Upper lobe of right lung (tissue), 1 donor: ENCODE measurements at regions not wholly inside any gene's neighbourhood (a gene's known extent, or its start where the extent isn't known, plus 50 kb on each side); places are given as distances from the start of the nearest gene placed in this dataset.

Experiments used
- ATAC-seq: fragments of 200-7000 bp; cut with Tn5 transposase; one replicate; pipeline ENCODE4 v1.9.1; 2020; ENCODE audit warnings: mild to moderate bottlenecking, moderate library complexity
- DNase-seq: peaks from one replicate; pipeline ENCODE4 v3.0.0-alpha.2; 2020
- H3K27ac ChIP-seq: fragments of 200-600 bp; one replicate; pipeline ENCODE4 v1.8.0; 2022
- H3K27me3 ChIP-seq: fragments of 200-600 bp; one replicate; pipeline ENCODE4 v1.8.0; 2022; ENCODE audit warnings: mild to moderate bottlenecking
- H3K36me3 ChIP-seq: fragments of 200-600 bp; one replicate; pipeline ENCODE4 v1.8.0; 2022
- H3K4me1 ChIP-seq: fragments of 200-600 bp; one replicate; pipeline ENCODE4 v1.8.0; 2022
- H3K4me3 ChIP-seq: fragments of 200-600 bp; one replicate; pipeline ENCODE4 v1.8.0; 2022; ENCODE audit warnings: mild to moderate bottlenecking
- H3K9me3 ChIP-seq: fragments of 200-600 bp; one replicate; pipeline ENCODE4 v1.8.0; 2022
- CTCF ChIP-seq: fragments of 200-600 bp; IDR thresholded peaks from one replicate; pipeline ENCODE4 v1.8.0; 2022; ENCODE audit warnings: antibody characterized with exemption
- intact Hi-C: fragments of 100-400 bp; cut with DNase I; formaldehyde crosslinking; loops from one replicate; pipeline ENCODE4 v1.11.0; 2022
- donor health status: DM: no; HTN: yes; CAD: no; lungs with severe emphysema.

DNA sequence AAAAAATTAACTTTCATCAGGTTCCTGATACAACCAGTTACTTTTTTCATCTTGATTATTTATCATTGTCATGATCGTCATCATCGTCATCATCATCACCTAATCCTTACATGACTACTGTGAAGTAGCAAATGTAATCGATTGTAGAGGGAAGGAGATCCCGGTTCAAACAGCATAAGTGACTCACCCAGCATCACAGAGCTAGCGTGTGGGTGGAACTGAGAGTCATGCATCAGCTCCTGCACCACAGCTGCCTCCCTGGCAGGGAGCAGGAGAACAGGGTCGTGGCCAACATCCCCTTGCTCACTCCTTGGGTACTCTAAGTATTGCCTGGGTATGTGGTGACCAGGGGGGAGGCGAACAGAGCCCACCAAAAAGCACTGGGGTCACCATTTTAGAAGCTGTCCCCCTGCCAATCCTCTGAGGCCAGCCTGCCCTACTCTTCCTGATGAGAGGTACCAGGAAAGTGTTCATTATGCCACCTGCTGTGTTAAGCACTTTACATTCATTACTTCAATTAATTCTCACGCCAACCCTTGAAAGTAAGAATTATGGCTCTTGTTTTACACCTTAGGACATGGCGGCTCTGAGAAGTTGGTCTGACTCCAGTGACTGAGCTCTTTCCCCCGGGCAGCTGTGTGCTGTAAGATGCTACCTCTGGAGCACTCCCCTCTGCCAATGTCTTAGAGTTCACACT, 425.2 kb downstream of the CD83 start:
- Histone ChIP-seq H3K4me3 (no peak overlapping the region), H3K27me3 (no peaks in the 10 kb centered on the region), H3K27ac (no peak overlapping the region), H3K36me3 (no peaks in the 10 kb centered on the region), H3K9me3 (no peaks in the 10 kb centered on the region), H3K4me1 (no peaks in the 10 kb centered on the region)
- ATAC-seq (peak; percentile 21), DNase-seq (no peak)
- intact Hi-C loops: no loop called here
- no peak for TF ChIP-seq CTCF

DNA sequence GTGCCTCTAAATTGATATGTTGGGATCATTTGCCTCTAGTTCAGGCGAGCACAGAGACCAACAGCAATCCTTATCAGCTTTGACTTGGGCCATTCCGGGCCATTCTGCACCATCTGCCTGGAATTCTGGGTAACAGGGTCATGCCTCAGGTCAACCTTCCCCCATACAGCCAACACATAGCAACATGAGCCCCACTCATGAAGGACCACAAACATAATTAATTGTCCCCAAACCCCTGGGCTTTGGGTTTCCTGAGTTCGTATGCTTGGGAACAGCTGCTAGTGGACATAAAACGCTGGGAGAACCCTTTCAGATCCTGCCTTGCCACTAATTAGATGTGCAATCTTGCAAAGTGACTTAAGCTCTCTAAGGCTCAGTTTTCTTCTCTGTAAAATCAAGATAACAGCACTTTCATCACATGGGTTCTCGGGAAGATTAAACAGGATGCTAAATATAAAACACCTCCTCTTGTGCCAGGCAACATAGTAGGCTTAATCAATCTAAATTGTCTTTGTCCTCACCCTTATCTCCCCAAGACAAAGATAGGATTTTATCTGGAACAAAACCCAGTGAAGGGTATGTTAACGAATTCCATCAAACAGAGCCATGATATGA, 426.5 kb downstream of the CD83 start:
- H3K36me3 ChIP-seq: no peaks in the 10 kb centered on the region
- H3K9me3 ChIP-seq: no peaks in the 10 kb centered on the region
- TF ChIP-seq CTCF: no peak
- no peaks in the 10 kb centered on the region for H3K4me1 ChIP-seq
- ATAC-seq (no peak), DNase-seq (no peak)
- intact Hi-C loops: no loop called here
- H3K27me3 ChIP-seq: no peaks in the 10 kb centered on the region
- H3K27ac ChIP-seq: no peak overlapping the region
- H3K4me3 ChIP-seq: no peak overlapping the region

DNA sequence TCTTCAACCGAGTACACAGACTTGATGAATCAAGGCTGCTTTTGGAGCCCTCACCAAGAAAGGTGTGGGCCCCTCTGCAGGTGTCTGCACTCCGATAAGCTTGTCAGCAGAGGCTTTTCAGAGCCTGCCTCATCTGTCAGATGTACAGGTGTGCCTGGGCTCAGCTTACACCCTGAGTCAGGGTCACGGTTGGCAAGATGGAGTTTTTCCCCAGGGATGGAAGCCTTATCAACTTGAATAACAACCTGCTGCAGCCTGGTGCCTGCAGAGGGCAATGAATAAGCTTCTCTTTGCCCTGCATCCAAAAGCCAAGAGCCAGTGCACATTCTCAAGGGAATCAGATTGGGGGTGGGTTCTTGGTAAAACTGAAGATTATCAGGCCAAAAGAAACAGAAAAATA, 427.1 kb downstream of the CD83 start:
- no peak for DNase-seq
- no peak overlapping the region for H3K27ac ChIP-seq
- no peak for ATAC-seq
- no peaks in the 10 kb centered on the region for H3K4me1 ChIP-seq
- no peaks in the 10 kb centered on the region for H3K9me3 ChIP-seq
- H3K4me3 ChIP-seq: no peak overlapping the region
- intact Hi-C loops: no loop called here
- no peaks in the 10 kb centered on the region for H3K27me3 ChIP-seq
- TF ChIP-seq CTCF: no peak
- no peaks in the 10 kb centered on the region for H3K36me3 ChIP-seq

DNA sequence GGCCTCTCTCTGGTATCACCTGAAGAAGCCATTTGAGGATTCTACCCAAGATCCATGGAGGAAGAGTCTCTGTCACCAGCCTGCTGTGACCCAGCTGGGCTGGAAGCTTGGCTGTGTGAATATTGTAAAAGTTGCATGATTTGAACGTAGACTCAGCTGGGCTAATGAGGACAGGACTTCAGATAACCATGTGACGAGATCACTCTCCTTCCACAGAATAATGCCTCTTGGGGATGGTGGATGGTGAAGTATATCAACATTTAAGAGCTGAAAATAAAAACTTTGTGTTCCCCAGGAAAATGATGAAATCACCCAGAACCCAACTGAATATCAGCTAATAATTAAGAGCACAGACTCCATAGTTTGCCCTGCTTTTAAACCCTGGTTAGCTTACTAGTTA, 427.9 kb downstream of the CD83 start:
- H3K27me3 ChIP-seq: no peaks in the 10 kb centered on the region
- no peak overlapping the region for H3K27ac ChIP-seq
- intact Hi-C loops: no loop called here
- no peak overlapping the region for H3K4me3 ChIP-seq
- H3K36me3 ChIP-seq: no peaks in the 10 kb centered on the region
- H3K4me1 ChIP-seq: no peaks in the 10 kb centered on the region
- H3K9me3 ChIP-seq: no peaks in the 10 kb centered on the region
- DNase-seq: no peak
- no peak for TF ChIP-seq CTCF
- ATAC-seq: no peak

GRCh38 chr6:14546036-14546435, 428.5 kb downstream of the CD83 start:
- Histone ChIP-seq H3K36me3 (no peaks in the 10 kb centered on the region), H3K4me3 (no peak overlapping the region), H3K4me1 (no peaks in the 10 kb centered on the region), H3K9me3 (no peaks in the 10 kb centered on the region), H3K27ac (no peak overlapping the region), H3K27me3 (no peaks in the 10 kb centered on the region)
- intact Hi-C loops: no loop called here
- DNase-seq (no peak), ATAC-seq (no peak)
- no peak for TF ChIP-seq CTCF
